ENCODE measurements at regions not wholly inside any gene's neighbourhood (a gene's known extent, or its start where the extent isn't known, plus 50 kb on each side); places are given as distances from the start of the nearest gene placed in this dataset.

- DNase-seq: no peak
- 53 to 81% (median 75%) methylated on average over 4 to 9 of the region's 9 CpGs for WGBS, 5 donors
- Histone ChIP-seq H3K9me3 (peaks cover 0 to 9% (median 0%) of the 10 kb centered on the region in 8 donors), H3K4me1 (peaks cover 0 to 14% (median 6%) of the 10 kb centered on the region in 6 donors), H3K4me3 (no peak overlapping the region), H3K27me3 (replicated peaks in 1 of 7) (peaks cover 4 to 62% (median 35%) of the 10 kb centered on the region in 7 donors), H3K36me3 (no peaks in the 10 kb centered on the region), H3K27ac (no peak overlapping the region)
- intact Hi-C loops (cut with DNase I; ENCODE audit: low total_unique reads): no loop called here
- TF ChIP-seq POLR2A (IDR thresholded peaks at IDR 0.05): no peak
- TF ChIP-seq POLR2AphosphoS5 (IDR thresholded peaks at IDR 0.05): no peak
- no peak for TF ChIP-seq CTCF (IDR thresholded peaks at IDR 0.05 in 8 of 11, conservative IDR thresholded peaks at IDR 0.05 in 3 of 11)
Observed at GRCh38 chr4:1472911-1473518, 66.8 kb upstream of the NKX1-1 start.

- intact Hi-C loops (cut with DNase I; ENCODE audit: low total_unique reads): no loop called here
- Histone ChIP-seq H3K4me3 (no peak overlapping the region), H3K4me1 (peaks cover 0 to 14% (median 6%) of the 10 kb centered on the region in 6 donors), H3K27ac (no peak overlapping the region), H3K27me3 (replicated peaks in 1 of 7) (peaks cover 4 to 62% (median 35%) of the 10 kb centered on the region in 7 donors), H3K9me3 (peaks cover 0 to 9% (median 0%) of the 10 kb centered on the region in 8 donors), H3K36me3 (no peaks in the 10 kb centered on the region)
- peak; percentile 70 for DNase-seq
- WGBS, 5 donors: 16 to 38% (median 20%) methylated on average over 26 to 58 of the region's 58 CpGs
- TF ChIP-seq POLR2A (IDR thresholded peaks at IDR 0.05) (no peak), POLR2AphosphoS5 (IDR thresholded peaks at IDR 0.05) (no peak), CTCF (IDR thresholded peaks at IDR 0.05 in 8 of 11, conservative IDR thresholded peaks at IDR 0.05 in 3 of 11) (no peak)
Observed at GRCh38 chr4:1472148-1472797, 66.0 kb upstream of the NKX1-1 start.

GRCh38 chr4:1471443-1472147, 65.4 kb upstream of the NKX1-1 start:
- DNase-seq: no peak
- TF ChIP-seq CTCF (IDR thresholded peaks at IDR 0.05 in 8 of 11, conservative IDR thresholded peaks at IDR 0.05 in 3 of 11) (no peak), POLR2AphosphoS5 (IDR thresholded peaks at IDR 0.05) (no peak), POLR2A (IDR thresholded peaks at IDR 0.05) (no peak)
- intact Hi-C loops (cut with DNase I; ENCODE audit: low total_unique reads): no loop called here
- WGBS, 5 donors: 5 to 34% (median 22%) methylated on average over 9 to 55 of the region's 55 CpGs
- H3K27me3 ChIP-seq (replicated peaks in 1 of 7): peaks cover 4 to 64% (median 35%) of the 10 kb centered on the region in 7 donors
- no peak overlapping the region for H3K27ac ChIP-seq
- H3K4me1 ChIP-seq: peaks cover 0 to 14% (median 6%) of the 10 kb centered on the region in 6 donors
- peaks cover 0 to 9% (median 0%) of the 10 kb centered on the region in 8 donors for H3K9me3 ChIP-seq
- H3K36me3 ChIP-seq: no peaks in the 10 kb centered on the region
- no peak overlapping the region for H3K4me3 ChIP-seq
